ENCODE measurements at regions not wholly inside any gene's neighbourhood (a gene's known extent, or its start where the extent isn't known, plus 50 kb on each side); places are given as distances from the start of the nearest gene placed in this dataset.

DNA sequence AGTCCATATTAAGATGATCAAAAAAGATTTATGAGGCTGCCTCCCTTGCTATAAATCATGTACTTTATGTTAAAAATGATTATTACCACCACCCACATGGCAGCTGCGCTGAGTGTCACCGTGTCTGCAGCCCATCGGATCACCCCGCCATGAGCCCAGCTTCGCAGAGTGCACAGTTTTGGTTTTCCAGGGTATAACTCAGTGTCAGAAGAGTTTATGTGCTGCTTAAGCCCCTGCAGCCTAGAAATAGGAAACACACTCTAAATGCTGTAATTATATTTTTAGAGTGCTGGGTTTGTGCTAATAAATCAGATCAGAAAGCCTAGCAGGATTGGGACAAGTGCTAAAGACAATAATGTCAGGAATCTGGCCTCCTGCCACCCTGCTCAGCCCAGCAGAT is 54.7 kb upstream of the ONECUT1 start:
- TF ChIP-seq CTCF (IDR thresholded peaks at IDR 0.05) (no peak), POLR2A (IDR thresholded peaks at IDR 0.05) (no peak)
